ENCODE measurements at regions not wholly inside any gene's neighbourhood (a gene's known extent, or its start where the extent isn't known, plus 50 kb on each side); places are given as distances from the start of the nearest gene placed in this dataset.

DNA sequence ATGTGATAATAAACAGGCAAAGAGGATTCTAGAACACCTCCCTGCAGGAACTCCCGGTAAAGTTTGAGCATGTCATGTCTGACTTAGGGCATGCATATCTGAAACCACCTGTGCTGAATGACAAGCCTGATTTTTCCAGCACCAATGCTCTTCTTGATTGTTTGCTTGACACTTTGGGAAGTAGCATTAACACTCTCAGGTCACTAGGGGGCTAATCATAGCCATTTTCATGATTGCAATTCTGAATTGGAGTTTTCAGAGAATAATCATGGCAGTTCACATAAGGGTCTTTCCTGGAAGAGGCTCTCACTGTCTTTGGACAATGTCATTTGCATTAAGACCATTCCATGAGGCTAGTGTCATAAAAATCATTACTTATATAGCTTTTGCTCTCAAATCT lies 234.4 kb upstream of the MTNR1B start:
- H3K27me3 Mint-ChIP-seq (ENCODE audit: insufficient read depth, unreplicated experiment), result peaks cover 7% of the 10 kb centered on the region
- CTCF ChIA-PET, result no interaction called here

DNA sequence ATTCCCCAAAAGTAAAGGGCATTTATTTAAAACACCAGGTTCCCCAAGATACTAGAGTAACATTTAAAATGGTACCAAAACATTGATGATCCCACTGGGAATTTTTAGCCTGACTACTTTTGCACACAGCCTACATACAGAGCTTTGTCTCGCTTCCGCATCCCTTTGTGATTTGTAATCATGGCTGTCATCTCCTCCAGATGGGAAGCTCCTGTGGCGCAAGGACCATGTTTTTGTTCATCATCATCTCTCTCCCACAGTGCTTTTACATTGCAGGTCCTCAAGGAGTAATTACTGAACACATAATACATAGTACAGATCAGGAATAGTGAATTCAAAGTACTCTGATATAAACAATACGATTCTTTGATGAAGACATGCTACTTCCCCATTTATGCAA lies 231.2 kb upstream of the MTNR1B start:
- intact Hi-C loops (cut with micrococcal nuclease; ENCODE audit: unreplicated experiment), result no loop called here
- H3K27ac Mint-ChIP-seq (ENCODE audit: unreplicated experiment), result no peak overlapping the region
- POLR2A ChIA-PET, result no interaction called here
- Histone ChIP-seq H3K4me3 (ENCODE audit: low read depth, low read length) (no peak overlapping the region), H3K27me3 (replicated peaks; ENCODE audit: control insufficient read depth, insufficient read depth, low read length) (no peaks in the 10 kb centered on the region), H3K9me3 (no peaks in the 10 kb centered on the region), H3K4me1 (no peaks in the 10 kb centered on the region), H3K36me3 (ENCODE audit: control insufficient read depth, insufficient read depth, low read length) (no peaks in the 10 kb centered on the region)
- CTCF ChIA-PET, result no interaction called here
- TF ChIP-seq, protein P1, sequence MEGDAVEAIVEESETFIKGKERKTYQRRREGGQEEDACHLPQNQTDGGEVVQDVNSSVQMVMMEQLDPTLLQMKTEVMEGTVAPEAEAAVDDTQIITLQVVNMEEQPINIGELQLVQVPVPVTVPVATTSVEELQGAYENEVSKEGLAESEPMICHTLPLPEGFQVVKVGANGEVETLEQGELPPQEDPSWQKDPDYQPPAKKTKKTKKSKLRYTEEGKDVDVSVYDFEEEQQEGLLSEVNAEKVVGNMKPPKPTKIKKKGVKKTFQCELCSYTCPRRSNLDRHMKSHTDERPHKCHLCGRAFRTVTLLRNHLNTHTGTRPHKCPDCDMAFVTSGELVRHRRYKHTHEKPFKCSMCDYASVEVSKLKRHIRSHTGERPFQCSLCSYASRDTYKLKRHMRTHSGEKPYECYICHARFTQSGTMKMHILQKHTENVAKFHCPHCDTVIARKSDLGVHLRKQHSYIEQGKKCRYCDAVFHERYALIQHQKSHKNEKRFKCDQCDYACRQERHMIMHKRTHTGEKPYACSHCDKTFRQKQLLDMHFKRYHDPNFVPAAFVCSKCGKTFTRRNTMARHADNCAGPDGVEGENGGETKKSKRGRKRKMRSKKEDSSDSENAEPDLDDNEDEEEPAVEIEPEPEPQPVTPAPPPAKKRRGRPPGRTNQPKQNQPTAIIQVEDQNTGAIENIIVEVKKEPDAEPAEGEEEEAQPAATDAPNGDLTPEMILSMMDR (IDR thresholded peaks at IDR 0.05; ENCODE audit: insufficient read depth in 1 of 2, low read depth in 1 of 2, low read length in 1 of 2, severe bottlenecking in 1 of 2, unreplicated experiment in 1 of 2), result no peak
- no peak overlapping the region for H3K4me3 Mint-ChIP-seq (ENCODE audit: unreplicated experiment)
- no peaks in the 10 kb centered on the region for H3K9me3 Mint-ChIP-seq (ENCODE audit: unreplicated experiment)
- H3K27me3 Mint-ChIP-seq (ENCODE audit: insufficient read depth, unreplicated experiment), result peaks cover 4% of the 10 kb centered on the region
- no peaks in the 10 kb centered on the region for H3K36me3 Mint-ChIP-seq (ENCODE audit: insufficient read depth, unreplicated experiment)
- no TSS peak for BruUV-seq (replicated peaks)
- no peak for DNase-seq
- no peaks in the 10 kb centered on the region for H3K4me1 Mint-ChIP-seq (ENCODE audit: low read depth, unreplicated experiment)

More for the DNA sequence above, 234.4 kb upstream of the MTNR1B start:
- H3K27me3 ChIP-seq (replicated peaks; ENCODE audit: control insufficient read depth, insufficient read depth, low read length), result no peaks in the 10 kb centered on the region
- BruUV-seq (replicated peaks), result no TSS peak
- no peaks in the 10 kb centered on the region for H3K36me3 ChIP-seq (ENCODE audit: control insufficient read depth, insufficient read depth, low read length)
- TF ChIP-seq, protein P1 (IDR thresholded peaks at IDR 0.05; ENCODE audit: insufficient read depth in 1 of 2, low read depth in 1 of 2, low read length in 1 of 2, severe bottlenecking in 1 of 2, unreplicated experiment in 1 of 2), result peak; percentile 39 to 48
- POLR2A ChIA-PET, result no interaction called here
- H3K4me3 ChIP-seq (ENCODE audit: low read depth, low read length), result no peak overlapping the region
- no peak for DNase-seq
- Mint-ChIP-seq H3K4me1 (ENCODE audit: low read depth, unreplicated experiment) (no peaks in the 10 kb centered on the region), H3K4me3 (ENCODE audit: unreplicated experiment) (no peak overlapping the region), H3K27ac (ENCODE audit: unreplicated experiment) (no peak overlapping the region), H3K9me3 (ENCODE audit: unreplicated experiment) (no peaks in the 10 kb centered on the region), H3K36me3 (ENCODE audit: insufficient read depth, unreplicated experiment) (no peaks in the 10 kb centered on the region)
- no peaks in the 10 kb centered on the region for H3K4me1 ChIP-seq
- intact Hi-C loops (cut with micrococcal nuclease; ENCODE audit: unreplicated experiment), result loop anchor here (1.0 kb wide), 1 partner anchor 151 kb away; no protein-coding TSS in a partner anchor
- no peaks in the 10 kb centered on the region for H3K9me3 ChIP-seq

DNA sequence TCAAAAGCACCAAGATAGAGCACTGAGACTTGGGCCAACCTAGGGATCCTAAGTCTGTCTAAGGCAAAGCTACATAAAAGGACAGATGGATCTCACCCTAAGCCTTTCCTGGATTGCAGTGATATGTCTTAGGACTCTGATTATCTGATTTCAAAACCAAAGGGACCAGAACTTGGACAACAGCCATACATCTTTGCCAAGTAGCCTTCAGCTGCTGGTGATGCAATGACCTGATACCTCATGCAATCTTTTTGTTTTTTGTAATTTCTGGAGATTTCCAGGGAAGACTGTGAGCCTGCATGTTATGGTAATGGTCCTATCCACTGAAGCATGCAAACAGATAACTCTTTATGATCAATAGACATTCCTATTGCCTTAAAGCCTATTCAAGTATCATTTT lies 230.4 kb upstream of the MTNR1B start:
- no peaks in the 10 kb centered on the region for H3K36me3 Mint-ChIP-seq (ENCODE audit: insufficient read depth, unreplicated experiment)
- no peaks in the 10 kb centered on the region for H3K9me3 ChIP-seq
- no peak for DNase-seq
- no peaks in the 10 kb centered on the region for H3K4me1 Mint-ChIP-seq (ENCODE audit: low read depth, unreplicated experiment)
- no peaks in the 10 kb centered on the region for H3K27me3 ChIP-seq (replicated peaks; ENCODE audit: control insufficient read depth, insufficient read depth, low read length)
- TF ChIP-seq, protein P1 (IDR thresholded peaks at IDR 0.05; ENCODE audit: insufficient read depth in 1 of 2, low read depth in 1 of 2, low read length in 1 of 2, severe bottlenecking in 1 of 2, unreplicated experiment in 1 of 2), result no peak
- no peak overlapping the region for H3K4me3 ChIP-seq (ENCODE audit: low read depth, low read length)
- CTCF ChIA-PET, result no interaction called here
- H3K4me3 Mint-ChIP-seq (ENCODE audit: unreplicated experiment), result no peak overlapping the region
- H3K36me3 ChIP-seq (ENCODE audit: control insufficient read depth, insufficient read depth, low read length), result no peaks in the 10 kb centered on the region
- H3K27me3 Mint-ChIP-seq (ENCODE audit: insufficient read depth, unreplicated experiment), result peaks cover 2% of the 10 kb centered on the region
- no TSS peak for BruUV-seq (replicated peaks)
- H3K4me1 ChIP-seq, result no peaks in the 10 kb centered on the region
- POLR2A ChIA-PET, result no interaction called here
- no peak overlapping the region for H3K27ac Mint-ChIP-seq (ENCODE audit: unreplicated experiment)
- no peaks in the 10 kb centered on the region for H3K9me3 Mint-ChIP-seq (ENCODE audit: unreplicated experiment)
- intact Hi-C loops (cut with micrococcal nuclease; ENCODE audit: unreplicated experiment), result no loop called here

Data from Caco-2 (cell line).